22Rv1 (cell line): ENCODE measurements at regions not wholly inside any gene's neighbourhood (a gene's known extent, or its start where the extent isn't known, plus 50 kb on each side); places are given as distances from the start of the nearest gene placed in this dataset.
A peak's percentile ranks its signal among the peaks of the same experiment; 100 is the strongest.

Experiments
- H3K27ac ChIP-seq: fragments of 450-650 bp; 2 replicates; pipeline ENCODE4 v1.5.1; 2017
- CTCF ChIP-seq: fragments of 450-650 bp; IDR thresholded peaks from 2 replicates; pipeline ENCODE4 v1.5.1; 2017; ENCODE audit warnings: mild to moderate bottlenecking
- ZFX ChIP-seq: fragments of 450-650 bp; IDR thresholded peaks from 2 replicates; pipeline ENCODE4 v1.6.1; 2017; ENCODE audit warnings: antibody characterized with exemption, borderline replicate concordance

DNA sequence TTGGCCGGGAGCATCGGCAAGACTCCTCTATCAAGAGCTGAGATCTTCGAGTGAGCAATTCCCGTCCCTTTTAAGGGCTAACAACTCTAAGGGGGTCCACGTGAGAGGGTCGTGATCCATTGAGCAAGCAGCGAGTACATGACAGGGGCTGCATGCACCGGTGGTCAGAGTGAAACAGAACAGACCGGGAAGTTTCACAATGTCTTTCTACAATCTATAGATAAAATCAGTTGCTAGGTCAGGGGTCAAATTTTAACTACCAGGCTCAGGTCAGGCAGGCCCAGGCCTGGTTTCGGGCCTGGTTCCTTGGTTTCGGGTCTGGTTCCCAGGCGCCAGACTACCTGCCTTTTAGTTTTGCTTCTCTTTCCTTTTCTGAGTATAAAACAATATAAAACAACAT lies 160.1 kb downstream of the PTCHD1 start:
- no peak for TF ChIP-seq CTCF
- no peak for TF ChIP-seq ZFX
- H3K27ac ChIP-seq: no peak overlapping the region

DNA sequence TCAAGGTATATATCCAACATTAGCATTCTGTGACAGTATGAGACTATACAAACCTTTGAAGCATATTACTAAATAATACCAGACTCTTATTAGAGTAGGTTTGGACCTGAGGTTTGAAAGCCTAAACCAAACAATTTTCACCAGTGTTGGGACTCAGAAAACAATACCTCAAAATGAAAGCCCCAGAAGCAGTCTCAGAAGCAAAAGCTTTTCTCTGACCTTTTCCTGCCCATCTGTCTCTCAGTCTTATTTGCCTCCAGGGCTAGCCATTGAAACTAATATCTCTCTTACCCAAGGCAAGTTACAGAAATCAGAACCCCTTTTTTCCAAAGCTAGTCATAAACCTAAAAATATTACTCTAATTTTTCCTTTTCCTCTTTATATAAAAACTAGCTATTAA lies 163.3 kb downstream of the PTCHD1 start:
- no peak for TF ChIP-seq ZFX
- H3K27ac ChIP-seq: no peak overlapping the region

DNA sequence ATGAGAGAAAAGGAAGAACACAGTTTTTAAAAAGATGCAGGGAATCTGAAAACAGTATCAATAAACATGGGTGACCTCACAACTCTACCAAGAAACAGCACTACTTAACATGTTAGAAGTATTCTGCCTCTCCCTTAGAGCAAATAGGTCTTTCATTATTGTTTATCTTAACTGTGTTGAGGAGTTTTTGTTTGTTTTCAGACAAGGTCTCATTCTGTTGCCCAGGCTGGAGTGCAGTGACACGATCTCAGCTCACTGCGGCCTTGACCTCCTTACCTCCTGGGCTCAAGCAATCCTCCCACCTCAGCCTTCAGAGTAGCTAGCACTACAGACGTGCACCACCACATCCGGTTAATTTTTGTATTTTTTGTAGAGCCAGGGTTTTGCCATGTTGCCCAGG lies 165.3 kb upstream of the PRDX4 start:
- TF ChIP-seq CTCF: no peak
- no peak for TF ChIP-seq ZFX
- H3K27ac ChIP-seq: peak overlapping the region; percentile 22

GRCh38 chrX:23503835-23504539 lies 163.3 kb upstream of the PRDX4 start:
- peak overlapping the region; percentile 81 for H3K27ac ChIP-seq
- TF ChIP-seq CTCF (no peak), ZFX (no peak)

GRCh38 chrX:23504540-23504884 lies 162.8 kb upstream of the PRDX4 start:
- H3K27ac ChIP-seq: peak overlapping the region; percentile 81

GRCh38 chrX:23504895-23505294 lies 162.4 kb upstream of the PRDX4 start:
- peak overlapping the region; percentile 81 for H3K27ac ChIP-seq
- TF ChIP-seq CTCF: no peak
- TF ChIP-seq ZFX: no peak

More at GRCh38 chrX:23504540-23504884, 162.8 kb upstream of the PRDX4 start:
- no peak for TF ChIP-seq ZFX
- no peak for TF ChIP-seq CTCF

DNA sequence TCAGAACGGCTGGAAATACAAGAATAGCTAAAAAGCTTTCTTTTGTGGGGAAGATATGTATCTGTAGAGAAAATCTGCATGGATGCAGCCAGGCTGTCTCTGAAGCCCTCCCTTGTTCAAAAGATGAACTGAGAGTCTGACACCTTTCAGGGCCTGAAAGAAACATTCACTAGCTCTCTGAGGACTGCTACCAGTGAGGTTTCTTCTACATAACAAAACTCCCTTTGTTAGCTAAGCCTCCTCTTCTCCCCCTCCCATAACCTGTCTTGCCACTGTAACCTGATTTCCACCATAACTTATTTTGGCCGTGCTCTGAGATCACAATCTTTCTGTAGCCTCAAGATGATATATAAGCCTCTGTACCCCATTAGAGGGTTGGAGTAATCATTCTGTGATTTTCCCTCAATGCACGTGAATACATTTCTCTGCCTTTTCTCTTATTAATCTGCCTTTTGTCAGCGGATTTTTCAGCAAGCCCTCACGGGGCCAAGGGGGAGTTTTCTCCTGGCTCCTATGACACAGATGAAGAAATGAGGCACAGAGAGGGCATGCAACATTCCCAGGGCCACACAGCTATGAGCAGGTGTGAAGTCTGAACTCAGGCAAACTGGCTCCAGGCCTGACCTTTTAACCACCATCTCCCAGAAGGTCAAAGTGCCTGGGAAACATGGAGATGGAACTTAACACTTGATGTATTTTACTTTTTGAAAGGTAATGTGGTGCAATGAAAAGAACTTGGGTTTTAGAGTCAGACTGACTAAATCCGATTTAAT lies 161.6 kb upstream of the PRDX4 start:
- H3K27ac ChIP-seq: peak overlapping the region; percentile 81
- TF ChIP-seq ZFX (no peak), CTCF (no peak)
